GM18508 (cell line): ENCODE measurements at regions not wholly inside any gene's neighbourhood (a gene's known extent, or its start where the extent isn't known, plus 50 kb on each side); places are given as distances from the start of the nearest gene placed in this dataset.

Experiments
- ATAC-seq: cut with Tn5 transposase; IDR thresholded peaks from one replicate; pipeline ENCODE4 v1.9.1; 2021; ENCODE audit warnings: moderate number of reproducible peaks; ENCODE audit not compliant: insufficient read depth, unreplicated experiment

GRCh38 chr7:50210706-50211115 is 93.8 kb upstream of the IKZF1 start:
- ATAC-seq, result no peak

GRCh38 chr7:50209461-50210135 is 94.9 kb upstream of the IKZF1 start:
- no peak for ATAC-seq

- no peak for ATAC-seq
Observed at GRCh38 chr7:50208378-50208982, 96.0 kb upstream of the IKZF1 start.

GRCh38 chr7:50207686-50208255 is 96.7 kb upstream of the IKZF1 start:
- no peak for ATAC-seq

- ATAC-seq, result no peak
Observed at GRCh38 chr7:50207251-50207564, 97.3 kb upstream of the IKZF1 start.

GRCh38 chr7:50206453-50207250 is 97.9 kb upstream of the IKZF1 start:
- ATAC-seq, result no peak

- ATAC-seq, result no peak
Observed at GRCh38 chr7:50205011-50205410, 99.5 kb upstream of the IKZF1 start.

- no peak for ATAC-seq
Observed at GRCh38 chr7:50204581-50204980, 99.9 kb upstream of the IKZF1 start.

GRCh38 chr7:50203521-50203920 is 101.0 kb upstream of the IKZF1 start:
- no peak for ATAC-seq

- ATAC-seq, result no peak
Observed at GRCh38 chr7:50202052-50202555, 102.4 kb upstream of the IKZF1 start.

- ATAC-seq, result no peak
Observed at GRCh38 chr7:50199824-50200223, 104.7 kb upstream of the IKZF1 start.

- ATAC-seq, result peak; percentile 85
Observed at GRCh38 chr7:50197549-50197948, 104.5 kb upstream of the ZPBP start.

GRCh38 chr7:50196719-50197118 is 103.7 kb upstream of the ZPBP start:
- ATAC-seq, result no peak

- no peak for ATAC-seq
Observed at GRCh38 chr7:50190776-50191175, 97.7 kb upstream of the ZPBP start.

GRCh38 chr7:50189371-50189770 is 96.3 kb upstream of the ZPBP start:
- ATAC-seq, result no peak

- no peak for ATAC-seq
Observed at GRCh38 chr7:50185951-50186682, 93.1 kb upstream of the ZPBP start.

- ATAC-seq, result no peak
Observed at GRCh38 chr7:50185208-50185607, 92.2 kb upstream of the ZPBP start.

GRCh38 chr7:50184271-50184990 is 91.4 kb upstream of the ZPBP start:
- ATAC-seq, result no peak

GRCh38 chr7:50182759-50183158 is 89.7 kb upstream of the ZPBP start:
- no peak for ATAC-seq

GRCh38 chr7:50181081-50181480 is 88.0 kb upstream of the ZPBP start:
- no peak for ATAC-seq
